IMR-90 (cell line): ENCODE measurements at regions not wholly inside any gene's neighbourhood (a gene's known extent, or its start where the extent isn't known, plus 50 kb on each side); places are given as distances from the start of the nearest gene placed in this dataset.

Source experiments
- BHLHE40 ChIP-seq: fragments of 150-350 bp; IDR thresholded peaks from 2 replicates; pipeline ENCODE4 v1.6.1; 2016; ENCODE audit warnings: mild to moderate bottlenecking, low read depth, low read length
- CEBPB ChIP-seq: IDR thresholded peaks from 2 replicates; pipeline ENCODE4 v1.6.1; 2012; ENCODE audit warnings: low read depth, low read length, improper control_type of control experiment
- CHD1 ChIP-seq: IDR thresholded peaks from 2 replicates; pipeline ENCODE4 v1.6.1; 2012; ENCODE audit warnings: low read depth, low read length, improper control_type of control experiment
- CTCF ChIP-seq: conservative IDR thresholded peaks from 2 replicates; pipeline ENCODE4 v1.5.1; 2012; ENCODE audit warnings: mild to moderate bottlenecking, low read depth, low read length, improper control_type of control experiment
- ELK1 ChIP-seq: fragments of 150-350 bp; IDR thresholded peaks from 2 replicates; pipeline ENCODE4 v1.6.1; 2016; ENCODE audit warnings: low read depth, mild to moderate bottlenecking, low read length, moderate library complexity, borderline replicate concordance
- FOS ChIP-seq: fragments of 150-350 bp; IDR thresholded peaks from 2 replicates; pipeline ENCODE4 v1.6.1; 2016; ENCODE audit warnings: low read depth, low read length
- MAFK ChIP-seq: IDR thresholded peaks from 2 replicates; pipeline ENCODE4 v1.6.1; 2012; ENCODE audit warnings: low read depth, low read length, improper control_type of control experiment
- MAZ ChIP-seq: IDR thresholded peaks from 2 replicates; pipeline ENCODE4 v1.6.1; 2012; ENCODE audit warnings: low read depth, mild to moderate bottlenecking, low read length, improper control_type of control experiment, moderate library complexity, borderline replicate concordance
- MXI1 ChIP-seq: IDR thresholded peaks from 2 replicates; pipeline ENCODE4 v1.6.1; 2012; ENCODE audit warnings: low read depth, mild to moderate bottlenecking, low read length, moderate library complexity, borderline replicate concordance
- NFE2L2 ChIP-seq: fragments of 150-350 bp; IDR thresholded peaks from 2 replicates; pipeline ENCODE4 v1.6.1; 2016; ENCODE audit warnings: low read depth, mild to moderate bottlenecking, low read length
- POLR2A ChIP-seq: IDR thresholded peaks from 2 replicates; pipeline ENCODE4 v1.6.1; 2012; ENCODE audit warnings: mild to moderate bottlenecking, low read depth, low read length
- RAD21 ChIP-seq: IDR thresholded peaks from 2 replicates; pipeline ENCODE4 v1.6.1; 2012; ENCODE audit warnings: low read length, improper control_type of control experiment
- RCOR1 ChIP-seq: IDR thresholded peaks from 2 replicates; pipeline ENCODE4 v1.6.1; 2012; ENCODE audit warnings: mild to moderate bottlenecking, low read length, improper control_type of control experiment; ENCODE audit not compliant: insufficient replicate concordance
- USF2 ChIP-seq: fragments of 150-350 bp; IDR thresholded peaks from 2 replicates; pipeline ENCODE4 v1.6.1; 2017; ENCODE audit warnings: mild to moderate bottlenecking, antibody characterized with exemption, low read length, low read depth

GRCh38 chrX:1853916-1854315, 239.1 kb downstream of the ASMT start:
- no peak for TF ChIP-seq ELK1
- no peak for TF ChIP-seq CTCF
- no peak for TF ChIP-seq MXI1
- no peak for TF ChIP-seq CEBPB
- TF ChIP-seq POLR2A, result no peak
- no peak for TF ChIP-seq BHLHE40
- TF ChIP-seq FOS, result no peak
- TF ChIP-seq USF2, result no peak
- TF ChIP-seq RAD21, result no peak
- TF ChIP-seq MAFK, result no peak
- TF ChIP-seq NFE2L2, result no peak
- no peak for TF ChIP-seq RCOR1
- TF ChIP-seq CHD1, result no peak
- TF ChIP-seq MAZ, result no peak
